ENCODE measurements at regions not wholly inside any gene's neighbourhood (a gene's known extent, or its start where the extent isn't known, plus 50 kb on each side); places are given as distances from the start of the nearest gene placed in this dataset.
"Not testable (repeated sequence)": the region's sequence is repeated elsewhere in the genome, so short reads cannot be mapped to it uniquely, and the experiment has no call there.

DNA sequence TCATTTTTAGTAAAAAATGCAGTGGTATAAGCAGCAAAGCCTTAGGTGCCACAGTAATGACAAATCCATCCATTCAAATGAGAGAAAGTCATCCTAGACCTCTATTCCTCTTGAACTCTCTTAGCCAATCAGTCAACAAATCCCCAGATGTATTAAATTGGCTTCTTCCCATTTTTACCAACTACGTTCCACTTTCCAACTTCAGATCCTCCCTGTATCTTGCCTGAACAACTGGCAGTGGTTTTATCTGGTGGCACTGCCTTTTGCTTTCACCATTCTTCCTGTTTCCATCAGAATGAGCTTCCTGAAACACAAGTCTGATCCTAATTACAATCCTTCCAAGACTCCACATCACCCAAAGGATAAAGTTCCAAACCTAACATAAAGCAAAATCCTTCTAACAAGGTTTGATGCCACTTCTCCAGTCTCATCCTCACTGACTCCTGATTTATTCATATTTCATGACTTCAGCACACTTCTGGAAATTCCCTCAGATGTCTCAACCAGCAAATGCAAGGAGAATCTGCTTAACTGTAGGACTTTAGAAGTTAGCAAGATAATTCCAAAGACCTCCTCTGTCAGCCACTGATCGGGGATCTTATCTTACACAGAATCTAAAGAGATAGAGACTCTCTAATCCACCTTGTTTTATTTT, 69.8 kb upstream of the SLC4A7 start:
- Histone ChIP-seq H3K36me3 (ENCODE audit: low read depth) (no peaks in the 10 kb centered on the region), H3K4me1 (ENCODE audit: low read depth) (no peaks in the 10 kb centered on the region), H3K9me3 (no peaks in the 10 kb centered on the region), H3K4me3 (no peak overlapping the region)
- TF ChIP-seq, protein P1, sequence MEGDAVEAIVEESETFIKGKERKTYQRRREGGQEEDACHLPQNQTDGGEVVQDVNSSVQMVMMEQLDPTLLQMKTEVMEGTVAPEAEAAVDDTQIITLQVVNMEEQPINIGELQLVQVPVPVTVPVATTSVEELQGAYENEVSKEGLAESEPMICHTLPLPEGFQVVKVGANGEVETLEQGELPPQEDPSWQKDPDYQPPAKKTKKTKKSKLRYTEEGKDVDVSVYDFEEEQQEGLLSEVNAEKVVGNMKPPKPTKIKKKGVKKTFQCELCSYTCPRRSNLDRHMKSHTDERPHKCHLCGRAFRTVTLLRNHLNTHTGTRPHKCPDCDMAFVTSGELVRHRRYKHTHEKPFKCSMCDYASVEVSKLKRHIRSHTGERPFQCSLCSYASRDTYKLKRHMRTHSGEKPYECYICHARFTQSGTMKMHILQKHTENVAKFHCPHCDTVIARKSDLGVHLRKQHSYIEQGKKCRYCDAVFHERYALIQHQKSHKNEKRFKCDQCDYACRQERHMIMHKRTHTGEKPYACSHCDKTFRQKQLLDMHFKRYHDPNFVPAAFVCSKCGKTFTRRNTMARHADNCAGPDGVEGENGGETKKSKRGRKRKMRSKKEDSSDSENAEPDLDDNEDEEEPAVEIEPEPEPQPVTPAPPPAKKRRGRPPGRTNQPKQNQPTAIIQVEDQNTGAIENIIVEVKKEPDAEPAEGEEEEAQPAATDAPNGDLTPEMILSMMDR (IDR thresholded peaks at IDR 0.05), result no peak
- intact Hi-C loops (cut with DNase I, micrococcal nuclease), result no loop called here
- ATAC-seq (no peak), DNase-seq (no peak)

DNA sequence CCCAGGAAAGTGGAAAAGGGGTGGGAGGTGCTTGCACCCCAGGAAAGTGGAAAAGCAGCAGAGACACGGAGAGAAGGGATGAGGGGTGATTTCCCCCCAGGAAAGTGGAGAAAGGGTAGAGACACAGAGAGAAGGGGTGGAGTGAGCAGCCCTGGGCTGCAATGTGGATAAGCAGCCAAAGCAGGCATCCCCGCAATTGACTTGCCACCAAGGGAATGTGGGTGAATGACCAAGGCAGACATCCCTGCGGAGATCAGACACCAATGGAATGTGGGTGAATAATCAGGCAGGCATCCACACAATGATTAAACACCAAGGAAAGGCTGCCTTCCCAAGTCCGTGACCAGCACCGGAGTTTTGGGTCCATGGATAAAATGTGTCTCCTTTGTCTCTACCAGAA, 68.5 kb upstream of the SLC4A7 start:
- intact Hi-C loops (cut with DNase I, micrococcal nuclease); DNase-seq; H3K4me3 ChIP-seq; H3K4me1 ChIP-seq (ENCODE audit: low read depth); H3K9me3 ChIP-seq; H3K36me3 ChIP-seq (ENCODE audit: low read depth); ATAC-seq: not testable (repeated sequence)

DNA sequence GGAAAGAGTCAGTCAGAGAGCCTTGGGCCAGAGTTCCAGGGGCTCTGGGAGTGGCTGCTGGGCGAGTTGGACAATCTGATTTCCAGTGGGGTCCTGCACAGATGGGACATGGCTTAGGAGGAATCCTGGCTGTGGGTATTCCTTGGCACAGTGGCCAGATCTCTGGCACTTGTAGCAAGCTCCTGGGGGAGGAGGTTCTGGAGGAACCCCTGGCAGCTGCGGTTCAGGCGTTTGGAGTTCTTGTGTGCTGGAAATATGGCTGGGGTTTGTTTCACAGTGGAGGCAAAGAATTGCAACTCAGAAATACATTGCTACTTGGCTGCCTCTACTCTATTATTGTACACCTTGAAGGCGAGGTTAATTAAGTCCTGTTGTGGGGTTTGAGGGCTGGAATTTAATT, 67.2 kb upstream of the SLC4A7 start:
- H3K4me3 ChIP-seq; H3K36me3 ChIP-seq (ENCODE audit: low read depth); ATAC-seq; H3K9me3 ChIP-seq; DNase-seq; intact Hi-C loops (cut with DNase I, micrococcal nuclease); H3K4me1 ChIP-seq (ENCODE audit: low read depth): not testable (repeated sequence)

DNA sequence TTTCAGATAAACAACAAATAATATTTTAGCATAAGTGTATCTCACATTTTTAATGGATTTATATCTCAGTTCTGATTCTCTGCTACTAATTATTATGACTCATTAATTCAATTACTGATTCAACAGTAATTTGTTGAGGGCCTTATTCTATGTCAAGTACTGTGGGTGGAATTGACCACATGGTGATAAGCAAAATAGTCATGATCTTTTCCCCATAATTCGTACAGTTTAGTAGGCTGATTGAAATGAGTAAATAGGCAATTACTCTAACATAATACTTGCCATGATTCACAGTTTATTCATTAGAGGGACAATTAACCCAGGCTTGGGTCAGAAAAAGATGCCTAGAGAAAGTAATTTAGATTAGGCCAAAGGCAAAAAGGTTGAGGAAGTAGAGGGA, 60.9 kb upstream of the SLC4A7 start:
- no peak overlapping the region for H3K4me3 ChIP-seq
- TF ChIP-seq, protein P1 (IDR thresholded peaks at IDR 0.05), result no peak
- DNase-seq (no peak), ATAC-seq (no peak)
- no peaks in the 10 kb centered on the region for H3K36me3 ChIP-seq (ENCODE audit: low read depth)
- H3K4me1 ChIP-seq (ENCODE audit: low read depth), result no peaks in the 10 kb centered on the region
- intact Hi-C loops (cut with DNase I, micrococcal nuclease), result no loop called here
- no peaks in the 10 kb centered on the region for H3K9me3 ChIP-seq

DNA sequence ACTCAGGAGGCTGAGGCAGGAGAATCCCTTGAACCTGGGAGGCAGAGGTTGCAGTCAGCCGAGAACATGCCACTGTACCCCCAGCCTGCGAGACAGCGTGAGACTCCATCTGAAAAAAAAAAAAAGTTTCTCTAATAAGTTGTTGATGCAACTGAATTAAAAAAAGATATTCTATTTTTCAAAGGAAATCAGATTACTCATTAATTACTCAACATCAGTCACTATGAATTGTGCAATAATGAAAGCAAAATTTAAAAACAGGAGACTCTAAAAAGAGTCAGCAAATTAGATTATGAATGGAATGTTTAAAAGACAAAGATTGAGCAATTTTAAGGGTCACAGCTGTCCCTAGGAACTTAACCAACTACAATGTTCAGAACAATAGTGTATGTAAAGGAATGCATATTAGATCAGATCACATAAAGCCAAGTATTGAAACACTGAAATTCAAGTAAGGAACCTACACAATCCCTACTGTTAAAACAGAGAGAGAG, 60.2 kb upstream of the SLC4A7 start:
- Histone ChIP-seq H3K4me3 (no peak overlapping the region), H3K9me3 (no peaks in the 10 kb centered on the region), H3K4me1 (ENCODE audit: low read depth) (no peaks in the 10 kb centered on the region), H3K36me3 (ENCODE audit: low read depth) (no peaks in the 10 kb centered on the region)
- TF ChIP-seq, protein P1 (IDR thresholded peaks at IDR 0.05), result no peak
- intact Hi-C loops (cut with DNase I, micrococcal nuclease), result no loop called here
- no peak for ATAC-seq
- no peak for DNase-seq

DNA sequence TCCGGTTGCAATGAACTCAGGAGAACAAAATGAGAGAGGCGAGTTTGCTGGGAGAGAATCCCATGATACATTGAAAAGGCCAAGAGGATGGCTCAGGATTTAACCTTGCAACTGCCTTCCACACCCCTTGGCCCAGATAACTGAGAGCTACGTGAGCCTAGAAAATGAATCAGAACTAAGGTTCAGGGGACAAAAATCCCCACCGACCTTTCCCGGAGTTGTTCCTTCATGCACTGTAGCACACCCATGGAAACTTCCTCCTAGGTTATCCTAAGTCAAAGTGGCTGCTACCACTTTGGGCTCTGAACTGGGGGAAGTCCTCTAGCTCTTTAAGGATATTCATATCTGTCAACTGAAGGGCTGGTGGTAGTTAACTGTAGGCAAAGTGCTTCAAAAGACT, 58.3 kb upstream of the SLC4A7 start:
- H3K36me3 ChIP-seq (ENCODE audit: low read depth), result no peaks in the 10 kb centered on the region
- no peak overlapping the region for H3K4me3 ChIP-seq
- no peak for DNase-seq
- intact Hi-C loops (cut with DNase I, micrococcal nuclease), result no loop called here
- H3K4me1 ChIP-seq (ENCODE audit: low read depth), result no peaks in the 10 kb centered on the region
- ATAC-seq, result peak; percentile 10
- no peaks in the 10 kb centered on the region for H3K9me3 ChIP-seq
- TF ChIP-seq, protein P1 (IDR thresholded peaks at IDR 0.05), result no peak

DNA sequence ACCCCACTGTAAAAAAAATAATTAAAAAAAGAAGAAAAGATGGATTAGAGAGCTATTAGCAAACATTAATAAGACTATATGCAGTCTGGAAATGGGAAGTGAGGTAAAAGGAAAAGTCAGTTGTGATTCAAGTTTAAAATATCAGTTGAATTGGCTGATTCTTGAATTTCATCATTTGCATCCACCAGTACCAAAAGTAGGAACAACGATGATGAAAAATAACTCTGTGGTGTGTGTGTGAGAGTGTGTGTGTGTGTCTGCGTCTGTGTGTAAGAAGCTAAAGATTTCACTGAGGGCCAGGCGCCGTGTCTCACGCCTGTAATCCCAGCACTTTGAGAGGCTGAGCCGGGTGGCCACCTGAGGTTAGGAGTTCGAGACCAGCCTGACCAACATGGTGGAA, 56.0 kb upstream of the SLC4A7 start:
- no peak for DNase-seq
- Histone ChIP-seq H3K4me1 (ENCODE audit: low read depth) (no peaks in the 10 kb centered on the region), H3K4me3 (no peak overlapping the region), H3K9me3 (no peaks in the 10 kb centered on the region), H3K36me3 (ENCODE audit: low read depth) (no peaks in the 10 kb centered on the region)
- TF ChIP-seq, protein P1 (IDR thresholded peaks at IDR 0.05), result no peak
- intact Hi-C loops (cut with DNase I, micrococcal nuclease), result no loop called here
- no peak for ATAC-seq
